T-helper 22 cell (primary cell): ENCODE measurements at regions not wholly inside any gene's neighbourhood (a gene's known extent, or its start where the extent isn't known, plus 50 kb on each side); places are given as distances from the start of the nearest gene placed in this dataset.

Source experiments
- DNase-seq: peaks from one replicate; pipeline ENCODE4 v3.0.0-alpha.2; 2020; ENCODE audit warnings: low read depth

DNA sequence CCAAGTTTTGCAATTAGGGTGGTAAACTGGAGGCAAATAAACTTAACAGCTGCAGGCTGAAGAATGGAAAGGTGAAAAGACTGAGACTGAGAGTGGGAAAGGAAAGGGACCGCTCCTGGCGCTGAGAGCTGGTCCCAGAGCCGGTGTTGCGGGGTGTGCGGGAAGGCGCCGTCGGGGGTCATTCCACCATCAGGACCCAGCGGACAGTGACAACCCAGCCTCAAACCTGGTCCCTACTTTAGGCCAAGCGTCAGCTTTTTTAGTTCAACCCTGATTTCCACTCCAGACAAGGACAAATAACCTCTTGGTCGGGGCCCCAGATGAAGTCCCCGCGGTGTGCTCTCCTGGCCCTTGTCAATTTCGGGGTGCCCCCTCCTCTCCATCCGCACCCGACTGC lies 145.8 kb upstream of the ETS2 start:
- DNase-seq = no peak

DNA sequence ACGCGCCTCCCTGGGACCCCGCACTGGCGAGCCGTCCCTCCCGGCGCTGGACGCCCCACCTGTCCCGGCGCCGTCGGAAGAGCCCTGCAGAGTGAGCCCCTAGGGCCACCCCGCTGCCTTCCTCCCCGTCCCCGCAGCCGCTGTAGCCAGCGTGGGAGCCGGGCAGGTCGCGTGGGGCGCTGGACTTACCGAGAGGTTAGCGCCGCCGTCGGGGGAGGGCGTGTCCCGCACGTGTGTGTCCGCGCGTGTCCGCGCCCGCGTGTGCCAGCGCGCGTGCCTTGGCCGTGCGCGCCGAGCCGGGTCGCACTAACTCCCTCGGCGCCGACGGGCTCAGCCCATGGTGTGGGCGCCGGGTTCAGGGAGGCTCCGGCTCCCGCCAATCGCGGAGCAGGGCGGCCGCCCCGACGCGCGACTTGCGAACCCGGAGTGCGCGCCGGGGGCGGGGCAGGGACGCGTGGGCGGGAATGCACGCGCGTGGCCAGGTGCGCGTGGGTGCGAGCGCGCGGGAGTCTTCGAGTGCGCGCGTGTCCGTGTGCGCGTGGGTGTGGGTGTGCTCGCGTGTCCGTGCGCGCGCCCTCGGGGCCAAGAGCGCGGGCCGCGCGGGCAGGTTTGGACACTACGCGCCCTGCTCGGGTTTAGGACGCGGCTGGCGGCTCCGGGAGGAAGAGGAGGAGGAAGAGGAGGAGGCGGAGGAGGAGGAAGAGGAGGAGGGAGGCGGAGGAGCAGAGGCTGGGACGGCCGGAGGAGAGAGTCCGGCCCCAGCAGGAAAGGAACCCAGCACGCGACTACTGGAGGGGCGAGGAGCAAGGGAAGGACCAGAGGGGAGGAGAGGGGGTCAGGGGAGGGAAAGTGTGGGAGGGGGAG lies 145.2 kb upstream of the ETS2 start:
- DNase-seq = no peak

DNA sequence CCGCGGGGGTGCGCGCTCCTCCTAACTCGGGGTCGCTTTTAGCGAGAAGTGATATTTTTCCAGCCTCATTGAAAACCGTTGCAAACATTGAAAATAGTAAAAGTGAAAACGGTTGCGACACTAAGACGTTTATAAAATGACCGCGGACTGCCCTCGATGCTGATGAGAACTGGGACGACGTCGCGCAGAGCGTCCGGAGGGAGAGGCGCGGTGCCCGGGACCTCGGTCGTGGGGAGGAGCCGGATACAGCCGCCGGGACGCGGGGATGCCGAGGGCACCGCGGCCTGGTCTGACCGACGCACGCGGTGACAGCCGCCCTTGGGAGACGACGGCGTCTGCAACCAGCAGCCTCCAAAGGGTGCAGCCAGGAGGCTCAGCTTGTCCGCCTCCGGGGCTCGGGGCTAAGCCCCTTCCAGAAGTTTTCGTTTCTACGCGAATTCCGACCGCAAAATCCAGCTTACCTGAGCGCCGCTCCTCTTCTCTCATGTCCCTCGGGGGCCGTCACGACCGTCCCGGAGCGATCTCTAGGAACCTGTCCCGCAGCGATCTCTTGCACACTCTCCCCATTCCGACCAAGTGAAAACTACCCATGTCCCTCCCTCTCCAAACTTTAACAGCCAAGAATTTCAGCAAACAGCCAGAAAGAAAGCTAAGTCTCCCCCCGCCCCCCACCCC lies 144.4 kb upstream of the ETS2 start:
- no peak for DNase-seq

DNA sequence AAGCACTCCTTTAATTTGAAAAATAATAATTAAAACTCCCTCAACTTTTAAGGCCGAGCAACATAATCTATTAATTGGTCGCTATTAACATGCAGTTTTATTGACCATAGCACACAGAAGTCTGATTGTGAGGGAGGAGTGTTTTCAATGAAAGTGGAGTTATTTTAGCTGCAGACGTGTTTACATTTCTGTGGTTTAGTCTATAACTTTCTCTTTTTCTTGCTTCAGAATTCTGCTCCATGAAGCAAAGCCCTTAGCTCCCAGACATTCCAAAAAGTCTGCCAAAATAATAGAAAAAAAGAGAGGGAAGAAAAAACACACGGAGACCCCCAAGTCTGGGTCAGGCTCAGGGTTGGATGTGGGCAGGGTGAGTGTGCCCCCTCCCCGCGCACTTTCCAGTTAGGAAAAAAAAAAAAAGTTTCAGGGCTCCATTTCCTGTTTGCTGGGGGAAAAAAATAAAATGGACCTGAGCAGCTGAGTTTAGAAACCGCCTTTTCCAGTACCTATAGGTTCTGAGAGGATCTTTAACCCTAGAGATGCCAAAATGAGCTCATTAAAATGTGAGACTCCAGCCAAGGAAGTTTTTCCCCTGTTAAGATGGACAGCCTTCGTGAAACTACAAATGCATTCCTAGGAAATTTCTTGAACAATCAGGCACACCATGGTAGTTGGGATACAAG lies 143.7 kb upstream of the ETS2 start:
- DNase-seq = no peak

DNA sequence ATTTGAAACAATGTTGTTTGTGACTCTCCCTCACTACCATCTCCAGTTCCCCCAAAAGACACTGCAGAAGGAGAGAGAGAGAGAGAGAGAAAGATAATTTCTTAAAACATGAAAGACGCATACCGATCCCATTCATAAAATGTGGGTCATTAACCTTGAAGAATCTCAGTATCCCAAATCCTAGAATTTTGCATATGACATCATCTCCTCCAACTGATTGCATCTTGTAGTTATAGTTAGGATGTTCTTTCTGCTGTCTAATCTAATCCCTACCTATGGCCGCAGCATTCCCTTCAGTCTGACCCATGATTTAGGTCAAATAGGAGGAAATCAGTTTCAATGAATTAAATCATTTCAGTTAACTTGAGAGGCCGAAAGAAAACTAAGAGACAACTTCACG lies 142.4 kb upstream of the ETS2 start:
- DNase-seq = no peak

DNA sequence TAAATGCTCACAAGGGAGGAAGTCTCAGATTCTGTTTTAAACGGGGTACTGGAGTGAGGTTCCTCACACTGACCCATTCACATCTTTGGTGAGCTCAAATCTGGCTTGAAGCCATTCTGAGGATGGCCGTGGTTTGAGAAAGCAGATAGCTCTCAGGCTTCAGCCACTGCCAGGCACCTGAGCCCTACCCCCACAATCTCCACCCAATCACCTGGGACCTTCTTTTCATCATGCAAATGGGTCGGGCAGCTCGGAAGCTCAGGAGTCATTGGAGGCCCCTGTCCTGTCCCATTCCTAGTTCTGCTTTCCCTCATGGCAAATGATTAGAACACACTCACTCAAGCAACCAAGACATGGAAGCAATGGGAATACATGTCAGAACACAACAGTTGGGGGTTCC lies 141.4 kb upstream of the ETS2 start:
- DNase-seq = no peak

DNA sequence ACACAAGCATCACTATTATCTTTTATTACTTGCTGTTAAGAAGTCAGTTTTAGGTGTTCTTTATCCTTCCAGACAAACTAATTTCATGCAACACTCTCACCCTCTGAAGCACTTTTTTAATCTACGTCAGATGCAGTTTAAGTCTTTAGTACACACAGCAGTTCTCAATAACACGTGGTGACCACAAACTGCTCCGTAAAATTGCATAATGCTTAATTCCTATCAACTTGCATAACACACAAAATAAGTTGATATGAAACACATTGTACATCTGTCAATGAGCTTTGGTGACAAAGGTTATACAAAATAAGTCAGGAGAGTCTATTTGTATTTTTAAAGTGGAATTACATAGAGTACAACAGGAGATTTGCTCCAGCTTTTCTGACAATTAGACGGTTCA lies 140.9 kb upstream of the ETS2 start:
- no peak for DNase-seq

DNA sequence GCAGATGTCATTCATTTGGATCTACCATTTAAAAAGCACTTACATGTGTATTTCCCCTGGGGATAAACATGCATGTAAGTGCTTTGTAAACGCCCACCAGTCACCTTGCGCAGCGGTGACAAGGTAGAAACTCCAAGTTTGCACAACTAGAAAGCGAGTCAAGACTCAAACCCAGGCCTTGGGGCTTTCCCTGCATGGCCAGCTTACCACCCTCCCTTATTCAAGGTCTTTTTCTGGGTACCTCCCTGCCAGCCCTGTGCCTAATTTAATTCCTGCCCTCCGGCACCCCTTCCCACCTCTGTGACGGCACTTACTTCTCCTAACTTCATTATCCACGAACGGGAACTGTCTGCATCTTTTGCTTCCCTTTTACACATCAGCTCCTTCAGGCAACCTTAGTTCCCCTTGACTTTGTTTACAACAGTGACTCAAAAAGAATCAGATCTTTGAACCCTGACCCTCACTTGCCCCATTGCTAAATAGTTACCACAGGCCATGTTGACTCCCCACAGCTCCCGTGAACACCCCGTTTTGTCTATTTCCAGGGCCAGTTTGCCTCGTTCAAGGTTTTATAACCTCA lies 138.3 kb upstream of the ETS2 start:
- DNase-seq = no peak

DNA sequence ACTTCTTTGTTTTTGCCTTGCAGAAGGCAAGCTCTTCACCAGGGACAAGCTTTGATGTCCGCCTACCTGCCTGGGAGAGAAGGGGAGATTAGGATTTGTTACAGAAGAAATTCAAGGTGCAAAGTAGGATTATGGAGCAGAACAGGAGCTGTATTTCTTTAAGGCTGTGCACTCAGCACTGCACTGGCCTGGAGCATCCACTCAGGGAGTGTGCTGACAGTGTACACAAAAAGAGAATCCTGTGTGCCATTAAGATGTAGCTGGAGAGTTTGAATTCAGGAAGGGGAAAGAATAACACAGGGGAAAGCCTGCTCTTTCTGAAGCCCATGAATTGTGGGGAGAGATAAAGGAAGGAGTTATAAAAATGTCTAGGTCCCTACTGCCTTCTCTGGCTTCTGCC lies 137.7 kb upstream of the ETS2 start:
- DNase-seq = no peak

DNA sequence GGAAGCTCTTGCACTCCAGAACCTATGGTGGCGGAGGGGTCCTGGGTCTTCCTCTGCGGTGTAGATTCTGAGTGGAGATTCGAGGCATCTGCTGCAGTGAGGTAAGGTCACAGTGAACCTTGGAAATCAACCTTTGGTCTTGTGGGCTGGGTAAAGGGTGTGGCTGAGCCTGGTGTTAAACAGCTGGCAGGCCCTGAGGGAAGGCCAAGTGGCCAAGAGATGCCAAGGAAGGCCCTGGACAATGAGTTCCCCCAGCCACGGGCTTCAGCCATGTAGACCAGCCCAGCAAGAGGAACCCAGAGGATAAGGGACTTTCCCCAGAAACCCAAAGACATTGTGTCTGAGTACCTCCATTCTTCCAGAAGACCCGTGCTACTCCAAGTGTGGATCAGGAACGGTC lies 137.2 kb upstream of the ETS2 start:
- DNase-seq = no peak

DNA sequence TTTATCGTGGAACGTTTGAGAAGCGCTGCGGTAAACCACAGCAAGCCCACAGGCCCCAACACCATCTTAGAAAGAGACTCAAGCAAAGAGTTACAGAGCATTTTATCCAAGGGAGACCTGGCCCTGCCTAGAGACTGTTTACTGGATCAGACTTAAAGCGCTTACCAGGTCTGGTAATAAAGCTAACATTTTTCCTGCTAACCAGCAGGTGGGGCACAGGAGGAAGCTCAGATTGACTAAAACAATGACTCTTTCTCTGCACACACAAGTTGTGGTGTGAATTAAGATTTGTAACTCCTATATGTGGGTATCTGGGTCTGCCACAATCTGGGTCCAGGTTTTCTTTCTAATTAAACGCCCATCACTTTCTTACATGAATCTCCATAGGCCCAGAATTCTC lies 136.5 kb upstream of the ETS2 start:
- DNase-seq = no peak

DNA sequence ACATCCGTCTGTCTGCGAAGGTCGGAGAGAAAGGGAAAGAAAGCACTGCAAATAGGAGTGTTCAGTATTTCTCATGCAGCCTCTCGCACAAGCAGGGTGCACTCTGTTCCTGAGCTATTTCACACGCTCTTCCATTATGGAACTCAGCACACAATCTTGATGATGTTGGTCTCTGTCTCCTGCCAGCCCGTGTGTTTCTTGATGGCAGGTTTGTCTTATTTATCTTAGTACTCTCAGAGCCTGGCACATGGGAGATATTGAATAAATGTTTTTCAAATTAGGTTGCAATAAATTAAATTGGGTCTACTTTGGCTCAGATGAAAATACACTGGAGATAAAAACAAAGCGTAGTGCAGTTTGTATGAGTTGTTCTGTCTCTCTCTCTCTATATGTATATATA lies 134.9 kb upstream of the ETS2 start:
- no peak for DNase-seq

DNA sequence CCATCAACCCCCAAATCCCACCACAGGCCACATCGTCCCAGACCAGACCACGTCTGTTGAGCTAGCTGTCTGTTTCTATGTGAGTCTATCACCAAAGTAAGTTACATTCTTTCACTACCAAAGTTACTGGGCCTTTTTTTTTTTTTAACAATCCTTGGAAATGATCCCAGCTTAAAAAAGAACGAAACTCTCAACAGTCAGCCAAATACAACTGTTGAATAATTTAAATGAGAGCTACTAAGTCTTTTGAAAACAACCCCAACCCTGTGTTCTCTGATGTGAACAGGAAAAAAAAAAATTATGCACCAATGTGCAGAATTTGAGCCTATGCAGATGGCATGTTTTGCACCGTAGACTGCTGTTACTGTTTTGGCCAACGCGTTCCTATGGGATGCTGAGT lies 134.0 kb upstream of the ETS2 start:
- no peak for DNase-seq

DNA sequence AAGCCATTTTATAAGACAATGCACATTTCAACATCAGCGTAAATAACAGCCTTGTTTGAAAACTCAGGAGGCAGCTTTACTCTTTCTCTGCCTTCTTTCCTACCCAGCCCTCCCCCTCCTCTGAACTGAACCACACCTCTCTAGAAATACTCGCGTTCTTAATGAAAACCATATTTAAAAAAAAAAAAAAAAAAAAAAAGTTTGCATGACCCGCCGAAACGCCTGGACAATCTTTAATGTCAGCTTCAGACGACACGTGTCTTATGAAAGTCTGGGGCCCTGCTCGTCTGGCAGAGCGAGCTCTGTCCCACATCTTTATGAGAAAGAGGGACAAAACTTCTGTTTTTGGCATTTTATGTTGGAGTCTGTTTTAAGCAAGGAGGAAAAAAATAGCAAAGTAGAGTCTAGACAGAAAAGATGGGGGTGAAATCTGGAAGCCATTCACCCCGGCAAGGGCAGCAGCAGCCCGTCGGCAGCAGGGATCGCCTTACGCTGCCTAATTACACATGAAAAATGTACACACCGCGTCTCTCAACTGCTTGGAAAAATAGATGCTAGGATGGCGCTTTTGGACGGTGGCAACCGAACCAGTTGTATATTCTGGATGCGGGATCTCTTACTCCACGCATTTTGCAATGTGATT lies 130.4 kb upstream of the ETS2 start:
- DNase-seq = no peak

DNA sequence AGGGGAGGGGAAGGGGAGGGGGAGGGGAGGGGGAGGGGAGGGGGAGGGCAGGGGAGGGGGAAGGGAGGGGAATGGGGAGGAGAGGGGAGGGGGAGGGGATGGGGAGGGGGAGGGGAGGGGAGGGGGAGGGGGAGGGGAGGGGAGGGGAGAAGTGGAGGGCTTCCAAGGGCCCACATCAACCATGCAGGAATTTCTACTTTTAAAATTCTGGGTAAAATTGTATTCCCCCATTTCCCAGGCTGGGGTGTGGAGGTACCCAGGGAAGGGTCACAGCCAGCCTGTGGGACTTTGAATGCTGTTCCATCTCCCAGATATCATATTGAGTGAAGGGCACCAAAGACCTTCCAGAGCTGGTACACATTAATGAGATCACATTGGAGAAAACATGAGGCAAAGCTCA lies 126.9 kb upstream of the ETS2 start:
- no peak for DNase-seq

DNA sequence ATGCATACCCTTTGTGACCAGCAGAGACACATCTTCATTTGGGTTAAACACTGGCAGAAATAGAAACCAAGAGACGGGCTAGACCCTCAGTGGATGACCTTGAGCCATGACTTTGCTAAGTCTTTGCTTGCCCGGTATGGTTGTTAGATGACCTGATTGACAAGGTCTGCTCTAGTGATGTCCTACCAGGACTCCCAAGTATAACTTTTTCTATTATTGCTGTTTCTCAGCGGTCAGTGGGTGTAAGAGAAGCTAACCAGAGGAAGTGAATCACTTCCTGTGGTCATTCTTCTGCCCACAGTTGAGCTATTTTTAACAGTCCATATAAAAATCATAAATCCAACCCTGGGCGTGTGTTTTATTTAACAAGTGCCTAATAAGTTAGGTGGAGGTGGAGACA lies 126.2 kb upstream of the ETS2 start:
- DNase-seq = no peak

DNA sequence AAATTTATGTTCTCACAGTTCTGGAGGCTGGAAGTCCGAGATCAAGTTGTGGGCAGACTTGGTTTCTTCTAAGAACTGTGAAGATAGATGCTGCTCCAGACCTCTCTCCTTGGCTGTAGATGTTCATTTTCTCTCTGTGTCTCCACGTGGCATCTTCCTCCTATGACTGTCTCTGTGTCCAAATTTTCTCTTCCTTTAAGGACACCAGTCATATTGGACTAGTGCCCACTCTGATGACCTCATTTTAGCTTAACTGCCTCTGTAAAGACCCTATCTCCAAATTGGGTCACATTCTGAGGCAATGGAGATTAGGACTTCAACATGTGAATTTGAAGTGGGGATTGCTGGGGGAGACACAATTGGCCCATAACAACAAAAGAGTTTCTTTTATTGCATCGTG lies 125.3 kb upstream of the ETS2 start:
- no peak for DNase-seq

DNA sequence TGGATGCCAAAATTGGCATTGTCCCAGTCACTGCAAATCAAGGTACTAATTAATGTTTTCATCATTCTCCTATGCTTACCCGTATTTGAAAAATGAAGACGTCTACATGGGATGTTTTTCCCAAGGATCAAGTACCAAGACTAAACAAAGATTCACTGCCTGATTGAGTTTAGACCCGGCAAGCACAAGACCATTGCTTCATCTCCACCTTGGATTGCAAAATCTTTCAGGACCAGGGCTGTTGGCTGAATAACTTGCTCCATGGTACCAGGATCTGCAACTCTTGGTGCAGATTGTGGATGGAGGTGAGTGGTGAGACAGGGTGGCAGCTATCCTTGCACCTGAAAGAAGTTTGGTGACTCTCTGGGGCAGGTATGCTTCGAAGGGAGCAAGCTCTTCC lies 122.5 kb upstream of the ETS2 start:
- no peak for DNase-seq

DNA sequence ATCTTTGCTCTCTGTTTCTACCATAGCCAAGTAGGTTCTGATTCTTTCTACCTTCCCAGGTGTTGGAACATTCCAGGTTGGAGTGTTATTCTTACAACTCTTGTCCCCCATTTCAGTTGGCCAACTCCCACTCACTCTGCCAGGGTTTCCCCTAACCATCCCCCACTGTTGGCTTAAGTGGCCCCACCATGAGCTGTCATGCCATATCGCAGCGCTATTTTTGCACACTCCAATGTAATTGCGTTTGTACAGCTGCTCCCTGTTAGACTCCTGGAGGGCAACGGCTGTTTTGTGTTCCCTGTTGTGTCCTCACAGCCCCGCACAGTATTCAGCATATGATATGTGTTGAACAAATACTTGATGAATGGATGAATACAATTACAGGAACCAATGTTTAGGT lies 117.7 kb upstream of the ETS2 start:
- DNase-seq = no peak

DNA sequence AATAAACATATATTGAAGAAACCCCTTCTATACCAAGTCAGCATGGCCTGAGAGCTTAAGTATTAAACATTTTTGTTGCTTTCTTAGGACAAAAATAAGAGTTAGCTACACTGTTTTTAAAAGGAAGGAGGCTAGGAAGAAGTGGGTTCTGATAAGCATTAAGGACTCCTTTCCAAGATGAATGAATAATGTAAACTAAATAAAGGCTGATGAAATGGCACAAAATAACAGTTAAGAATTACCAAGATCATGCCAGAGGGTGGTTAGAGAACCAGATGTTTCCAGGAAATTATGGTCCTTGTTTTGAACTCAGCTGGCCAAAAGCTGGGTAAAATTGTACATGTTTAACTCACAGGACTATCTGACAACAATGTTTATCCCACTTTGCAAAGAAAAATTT lies 114.1 kb upstream of the ETS2 start:
- DNase-seq = no peak

DNA sequence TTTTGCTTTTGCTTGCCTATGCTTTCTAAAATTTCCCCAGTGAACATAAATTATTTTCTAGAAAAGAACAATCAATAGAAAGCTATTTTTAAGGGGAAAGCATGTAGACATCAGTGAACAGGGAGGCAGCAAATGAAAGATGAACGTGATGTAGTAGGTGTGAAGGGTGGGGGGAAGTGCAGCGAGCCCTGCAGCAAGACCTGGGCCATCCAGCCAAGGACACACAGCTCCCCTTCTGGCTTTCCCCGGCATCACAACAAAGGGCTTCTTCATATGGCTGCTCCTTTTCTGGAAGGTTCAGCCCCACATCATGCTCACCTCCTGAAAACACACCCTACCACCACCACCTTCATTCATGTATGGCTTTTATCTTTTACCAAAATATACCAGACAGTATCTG lies 109.2 kb upstream of the ETS2 start:
- no peak for DNase-seq

DNA sequence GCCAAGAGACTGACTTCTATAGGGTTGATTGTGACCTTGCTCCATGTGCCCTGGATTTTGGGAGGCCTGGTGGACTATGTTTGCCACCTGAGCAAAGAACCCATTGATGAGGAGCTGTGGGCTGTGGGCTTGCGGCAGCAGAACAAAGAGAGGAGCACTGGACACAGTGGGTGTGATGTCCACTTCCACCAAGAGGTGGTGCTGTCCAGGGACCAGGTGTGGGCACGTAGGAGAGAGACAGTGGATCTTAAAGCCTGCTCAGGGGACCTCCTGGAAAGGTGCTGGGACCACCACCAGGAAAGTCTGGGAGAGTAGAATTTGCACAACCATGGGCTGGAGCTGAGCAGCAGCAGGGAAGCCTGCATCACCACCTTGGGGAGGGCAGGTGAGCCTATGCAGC lies 106.7 kb upstream of the ETS2 start:
- DNase-seq = no peak

DNA sequence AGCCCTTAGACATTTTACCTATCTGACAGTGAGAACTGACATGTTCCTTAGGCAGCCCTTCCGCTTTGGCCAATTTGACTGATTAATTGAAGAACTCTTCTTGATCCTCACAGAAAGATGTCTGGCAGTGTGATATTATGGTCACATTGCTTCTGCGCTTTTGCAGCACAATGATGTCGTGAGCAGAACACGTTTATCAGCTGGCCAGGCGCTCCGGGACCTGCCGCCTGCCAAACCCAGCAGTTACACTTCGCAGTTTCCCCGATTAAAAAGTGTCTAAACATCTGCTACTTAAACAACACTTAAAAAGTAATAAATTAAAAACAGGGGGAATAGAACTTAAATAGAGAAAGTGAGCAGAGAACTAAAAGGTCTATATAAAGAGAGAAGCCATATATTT lies 103.5 kb upstream of the ETS2 start:
- DNase-seq = no peak
